ENCODE measurements at regions not wholly inside any gene's neighbourhood (a gene's known extent, or its start where the extent isn't known, plus 50 kb on each side); places are given as distances from the start of the nearest gene placed in this dataset.

DNA sequence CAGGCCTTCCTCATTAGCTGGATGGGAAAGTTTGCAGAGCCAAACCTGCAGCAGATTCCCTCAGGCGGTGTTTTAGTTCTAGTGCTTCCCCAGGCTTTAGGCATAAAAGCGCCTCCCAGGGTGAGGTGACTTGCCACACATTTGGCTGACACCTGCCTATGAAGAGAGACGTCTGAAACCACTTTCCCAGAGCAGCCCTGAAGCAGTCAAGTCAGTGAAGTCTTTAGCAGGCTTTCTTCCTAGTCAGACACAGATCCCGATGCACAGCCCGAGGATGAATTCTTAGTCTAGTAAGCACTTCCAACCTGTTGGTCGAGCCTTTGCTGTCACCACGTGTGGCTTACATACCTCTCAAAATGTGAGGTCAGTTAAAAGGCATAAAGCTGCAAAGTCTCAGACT, 484.1 kb downstream of the SMARCA1 start:
- TF ChIP-seq, protein P1, sequence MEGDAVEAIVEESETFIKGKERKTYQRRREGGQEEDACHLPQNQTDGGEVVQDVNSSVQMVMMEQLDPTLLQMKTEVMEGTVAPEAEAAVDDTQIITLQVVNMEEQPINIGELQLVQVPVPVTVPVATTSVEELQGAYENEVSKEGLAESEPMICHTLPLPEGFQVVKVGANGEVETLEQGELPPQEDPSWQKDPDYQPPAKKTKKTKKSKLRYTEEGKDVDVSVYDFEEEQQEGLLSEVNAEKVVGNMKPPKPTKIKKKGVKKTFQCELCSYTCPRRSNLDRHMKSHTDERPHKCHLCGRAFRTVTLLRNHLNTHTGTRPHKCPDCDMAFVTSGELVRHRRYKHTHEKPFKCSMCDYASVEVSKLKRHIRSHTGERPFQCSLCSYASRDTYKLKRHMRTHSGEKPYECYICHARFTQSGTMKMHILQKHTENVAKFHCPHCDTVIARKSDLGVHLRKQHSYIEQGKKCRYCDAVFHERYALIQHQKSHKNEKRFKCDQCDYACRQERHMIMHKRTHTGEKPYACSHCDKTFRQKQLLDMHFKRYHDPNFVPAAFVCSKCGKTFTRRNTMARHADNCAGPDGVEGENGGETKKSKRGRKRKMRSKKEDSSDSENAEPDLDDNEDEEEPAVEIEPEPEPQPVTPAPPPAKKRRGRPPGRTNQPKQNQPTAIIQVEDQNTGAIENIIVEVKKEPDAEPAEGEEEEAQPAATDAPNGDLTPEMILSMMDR (IDR thresholded peaks at IDR 0.05; ENCODE audit: low read length) = no peak
- TF ChIP-seq EZH2 (optimal IDR thresholded peaks at IDR 0.05; ENCODE audit: low read depth, low read length) (no peak), EZH2phosphoT487 (IDR thresholded peaks at IDR 0.05; ENCODE audit: low read length) (no peak)
